ENCODE measurements at regions not wholly inside any gene's neighbourhood (a gene's known extent, or its start where the extent isn't known, plus 50 kb on each side); places are given as distances from the start of the nearest gene placed in this dataset.

DNA sequence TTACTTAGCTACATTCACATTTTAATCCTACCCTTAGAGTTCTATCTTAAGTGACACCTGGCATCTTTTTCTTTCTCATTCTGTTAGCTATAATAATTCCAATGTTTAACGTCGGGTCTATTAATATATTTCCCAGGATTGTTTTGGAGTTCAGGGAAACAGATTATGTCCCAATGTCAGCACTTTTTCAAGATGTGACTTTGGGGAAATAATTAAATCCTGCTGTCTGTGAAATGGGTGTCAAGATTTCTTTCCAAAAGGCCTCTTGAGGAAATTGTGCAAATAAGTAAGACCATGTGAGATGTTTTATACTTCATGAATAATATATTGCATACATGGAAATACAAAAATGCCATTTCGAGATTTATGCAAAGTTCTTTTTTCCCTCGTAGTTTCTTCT, 887.6 kb upstream of the SEL1L start:
- TF ChIP-seq, protein P1, sequence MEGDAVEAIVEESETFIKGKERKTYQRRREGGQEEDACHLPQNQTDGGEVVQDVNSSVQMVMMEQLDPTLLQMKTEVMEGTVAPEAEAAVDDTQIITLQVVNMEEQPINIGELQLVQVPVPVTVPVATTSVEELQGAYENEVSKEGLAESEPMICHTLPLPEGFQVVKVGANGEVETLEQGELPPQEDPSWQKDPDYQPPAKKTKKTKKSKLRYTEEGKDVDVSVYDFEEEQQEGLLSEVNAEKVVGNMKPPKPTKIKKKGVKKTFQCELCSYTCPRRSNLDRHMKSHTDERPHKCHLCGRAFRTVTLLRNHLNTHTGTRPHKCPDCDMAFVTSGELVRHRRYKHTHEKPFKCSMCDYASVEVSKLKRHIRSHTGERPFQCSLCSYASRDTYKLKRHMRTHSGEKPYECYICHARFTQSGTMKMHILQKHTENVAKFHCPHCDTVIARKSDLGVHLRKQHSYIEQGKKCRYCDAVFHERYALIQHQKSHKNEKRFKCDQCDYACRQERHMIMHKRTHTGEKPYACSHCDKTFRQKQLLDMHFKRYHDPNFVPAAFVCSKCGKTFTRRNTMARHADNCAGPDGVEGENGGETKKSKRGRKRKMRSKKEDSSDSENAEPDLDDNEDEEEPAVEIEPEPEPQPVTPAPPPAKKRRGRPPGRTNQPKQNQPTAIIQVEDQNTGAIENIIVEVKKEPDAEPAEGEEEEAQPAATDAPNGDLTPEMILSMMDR (IDR thresholded peaks at IDR 0.05; ENCODE audit: insufficient read depth, low read length), result no peak
- no peak for TF ChIP-seq POLR2AphosphoS5 (IDR thresholded peaks at IDR 0.05; ENCODE audit: low read depth)
- TF ChIP-seq, protein P2, sequence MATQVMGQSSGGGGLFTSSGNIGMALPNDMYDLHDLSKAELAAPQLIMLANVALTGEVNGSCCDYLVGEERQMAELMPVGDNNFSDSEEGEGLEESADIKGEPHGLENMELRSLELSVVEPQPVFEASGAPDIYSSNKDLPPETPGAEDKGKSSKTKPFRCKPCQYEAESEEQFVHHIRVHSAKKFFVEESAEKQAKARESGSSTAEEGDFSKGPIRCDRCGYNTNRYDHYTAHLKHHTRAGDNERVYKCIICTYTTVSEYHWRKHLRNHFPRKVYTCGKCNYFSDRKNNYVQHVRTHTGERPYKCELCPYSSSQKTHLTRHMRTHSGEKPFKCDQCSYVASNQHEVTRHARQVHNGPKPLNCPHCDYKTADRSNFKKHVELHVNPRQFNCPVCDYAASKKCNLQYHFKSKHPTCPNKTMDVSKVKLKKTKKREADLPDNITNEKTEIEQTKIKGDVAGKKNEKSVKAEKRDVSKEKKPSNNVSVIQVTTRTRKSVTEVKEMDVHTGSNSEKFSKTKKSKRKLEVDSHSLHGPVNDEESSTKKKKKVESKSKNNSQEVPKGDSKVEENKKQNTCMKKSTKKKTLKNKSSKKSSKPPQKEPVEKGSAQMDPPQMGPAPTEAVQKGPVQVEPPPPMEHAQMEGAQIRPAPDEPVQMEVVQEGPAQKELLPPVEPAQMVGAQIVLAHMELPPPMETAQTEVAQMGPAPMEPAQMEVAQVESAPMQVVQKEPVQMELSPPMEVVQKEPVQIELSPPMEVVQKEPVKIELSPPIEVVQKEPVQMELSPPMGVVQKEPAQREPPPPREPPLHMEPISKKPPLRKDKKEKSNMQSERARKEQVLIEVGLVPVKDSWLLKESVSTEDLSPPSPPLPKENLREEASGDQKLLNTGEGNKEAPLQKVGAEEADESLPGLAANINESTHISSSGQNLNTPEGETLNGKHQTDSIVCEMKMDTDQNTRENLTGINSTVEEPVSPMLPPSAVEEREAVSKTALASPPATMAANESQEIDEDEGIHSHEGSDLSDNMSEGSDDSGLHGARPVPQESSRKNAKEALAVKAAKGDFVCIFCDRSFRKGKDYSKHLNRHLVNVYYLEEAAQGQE (IDR thresholded peaks at IDR 0.05; ENCODE audit: insufficient replicate concordance, low read depth), result no peak
